NCI-H1092 treated with DMSO at 0.1 percent for 48 hours (cell line): ENCODE measurements at regions not wholly inside any gene's neighbourhood (a gene's known extent, or its start where the extent isn't known, plus 50 kb on each side); places are given as distances from the start of the nearest gene placed in this dataset.
"Not testable (repeated sequence)": the region's sequence is repeated elsewhere in the genome, so short reads cannot be mapped to it uniquely, and the experiment has no call there.

Source experiments
- DNase-seq: peaks from one replicate; lab custom pipeline; 2025; lab: John Stamatoyannopoulos, UW

DNA sequence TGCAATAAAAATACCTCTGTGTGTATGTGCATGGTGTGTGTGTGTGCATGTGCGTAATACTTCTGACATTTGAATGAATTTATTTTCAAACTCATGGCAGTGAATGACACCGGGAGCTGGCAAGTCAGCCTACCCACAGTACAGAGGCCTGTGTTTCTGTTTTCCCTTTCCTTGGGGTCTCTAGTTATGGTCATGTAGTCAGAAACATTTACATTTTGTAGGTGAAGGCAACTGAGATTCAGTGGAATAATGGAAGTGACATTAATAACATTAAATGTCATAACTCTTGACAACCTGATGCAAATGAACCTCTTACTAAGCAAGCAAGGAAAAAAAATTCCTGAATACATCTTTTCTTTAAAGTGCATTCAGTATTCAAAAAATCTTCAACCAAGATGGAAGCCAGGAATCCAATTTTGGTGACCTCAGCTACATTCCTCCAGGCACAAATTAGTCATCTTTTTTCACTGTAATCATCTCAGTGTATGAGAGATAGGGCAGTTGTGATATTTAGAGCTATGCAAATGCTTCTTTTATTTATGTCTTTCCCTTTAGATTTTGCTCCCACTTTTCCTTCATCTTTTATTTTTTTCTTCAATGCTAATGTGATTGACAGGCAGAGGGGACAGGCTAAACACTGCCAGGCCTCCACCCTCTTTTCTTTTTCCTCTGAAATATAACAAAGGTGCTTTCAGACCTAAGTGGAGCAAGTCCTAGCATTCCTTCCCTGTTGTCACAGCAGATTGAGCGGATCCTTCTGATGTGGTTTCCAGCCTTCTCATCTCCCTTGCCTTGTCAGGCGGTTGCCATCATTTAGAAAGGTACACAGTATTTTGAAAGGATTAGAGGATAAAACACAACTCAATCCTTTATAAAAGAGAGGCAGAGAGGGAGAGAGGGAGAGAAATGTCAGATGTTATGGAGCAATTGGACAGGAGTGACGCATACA is 569.8 kb upstream of the ADAMTS16 start:
- DNase-seq, result no peak

GRCh38 chr5:4571248-4571948 is 568.7 kb upstream of the ADAMTS16 start:
- no peak for DNase-seq

DNA sequence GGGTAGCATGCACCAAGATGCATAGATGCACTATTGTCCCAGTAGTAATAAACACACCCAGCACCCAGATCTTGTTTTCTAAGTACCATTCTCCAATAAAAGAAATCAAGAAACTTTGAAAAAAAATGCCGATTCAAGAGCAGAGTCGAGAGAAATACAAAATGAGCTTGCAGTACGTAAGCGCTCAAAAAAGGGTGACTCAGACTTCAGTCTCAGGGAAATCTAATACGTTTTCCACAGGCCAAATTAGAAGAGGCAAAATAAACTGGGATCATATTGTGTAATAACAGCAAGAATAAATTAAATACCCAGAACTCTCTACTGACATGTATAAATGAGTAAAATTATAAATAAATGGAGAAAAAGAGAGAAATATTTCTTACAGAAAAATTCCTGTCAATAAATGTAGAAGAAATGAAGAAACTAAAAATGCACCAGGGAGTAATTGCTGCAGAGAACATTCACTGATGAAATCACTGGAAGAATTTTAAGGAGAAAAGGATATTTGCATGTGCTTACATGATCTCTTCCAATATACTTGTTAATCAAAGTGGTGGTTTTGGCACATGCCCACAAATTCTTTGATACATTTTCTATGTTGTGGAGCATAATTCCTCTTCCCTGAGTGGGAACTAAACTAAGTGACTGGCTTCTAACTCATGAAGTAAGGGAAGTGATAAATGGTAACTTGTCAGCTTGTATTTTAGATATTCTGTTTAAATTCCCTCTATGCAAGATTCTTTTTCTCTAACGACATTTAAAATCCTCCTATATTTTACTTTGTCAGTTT is 567.6 kb upstream of the ADAMTS16 start:
- no peak for DNase-seq

GRCh38 chr5:4575608-4576007 is 564.5 kb upstream of the ADAMTS16 start:
- DNase-seq, result no peak

DNA sequence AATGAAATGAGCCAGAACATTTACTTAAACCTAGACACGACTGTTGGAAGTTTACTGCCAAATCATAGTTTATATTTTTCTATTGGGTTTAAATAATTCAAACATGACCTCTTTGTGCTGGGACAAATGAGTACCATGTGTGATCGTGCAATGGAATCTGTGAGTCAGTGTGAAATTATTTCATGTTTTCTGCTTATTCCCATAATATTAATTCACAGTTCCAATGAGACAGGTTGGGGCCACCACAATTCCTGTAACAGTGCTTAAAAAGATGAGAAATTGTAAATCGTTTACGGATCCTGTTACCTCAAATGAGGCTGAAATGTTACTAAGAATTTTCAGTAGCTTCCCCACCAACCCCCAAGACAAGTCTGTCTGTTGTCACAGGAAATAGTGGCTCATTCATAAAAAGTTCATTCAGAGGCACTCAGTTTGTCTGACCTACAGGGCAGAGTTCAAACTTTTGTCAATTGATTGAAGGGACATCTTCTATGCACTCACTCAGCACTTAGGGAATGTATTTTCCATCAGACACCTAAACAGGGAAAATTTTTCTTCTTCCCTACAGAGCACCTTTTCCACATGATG is 563.9 kb upstream of the ADAMTS16 start:
- DNase-seq, result no peak

- no peak for DNase-seq
Measured at GRCh38 chr5:4576908-4577307, 563.2 kb upstream of the ADAMTS16 start.

DNA sequence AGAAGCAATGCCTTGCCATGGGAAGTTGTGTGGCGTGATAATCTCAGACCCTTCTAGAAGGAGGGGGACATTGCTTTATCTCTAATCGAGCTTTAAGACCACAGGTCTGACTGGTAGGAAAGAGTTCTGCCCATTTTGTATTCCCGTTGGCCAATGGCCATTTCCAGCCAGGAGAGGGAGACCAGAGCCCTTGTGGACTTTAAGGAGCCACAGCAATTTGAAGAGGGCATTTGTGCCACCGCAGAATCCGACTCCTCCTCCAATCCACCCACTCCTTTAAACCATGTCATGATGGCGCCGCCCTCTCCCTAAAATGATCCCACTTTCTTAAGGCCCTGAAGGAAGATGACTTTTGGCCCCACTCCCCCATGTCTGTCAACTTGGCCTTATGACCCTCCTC is 560.5 kb upstream of the ADAMTS16 start:
- no peak for DNase-seq

GRCh38 chr5:4580772-4581171 is 559.4 kb upstream of the ADAMTS16 start:
- DNase-seq, result no peak

DNA sequence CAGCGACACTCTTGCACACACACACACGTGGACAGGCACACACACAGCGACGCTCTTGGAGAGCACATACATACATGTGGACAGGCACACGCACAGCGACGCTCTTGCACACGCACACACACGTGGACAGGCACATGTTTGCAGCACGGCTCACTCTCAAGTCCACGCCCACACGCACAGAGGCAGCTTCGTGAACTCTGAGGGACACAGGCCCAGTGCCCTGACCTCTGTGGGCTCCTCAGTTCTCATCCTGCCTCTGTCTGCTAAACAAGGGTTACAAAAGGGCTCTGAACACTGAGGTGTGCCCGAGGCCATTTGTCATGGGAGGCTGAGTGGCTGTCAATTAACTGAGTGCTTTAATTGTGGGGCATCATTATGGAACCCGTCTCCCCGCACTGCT is 558.8 kb upstream of the ADAMTS16 start:
- DNase-seq, result no peak

DNA sequence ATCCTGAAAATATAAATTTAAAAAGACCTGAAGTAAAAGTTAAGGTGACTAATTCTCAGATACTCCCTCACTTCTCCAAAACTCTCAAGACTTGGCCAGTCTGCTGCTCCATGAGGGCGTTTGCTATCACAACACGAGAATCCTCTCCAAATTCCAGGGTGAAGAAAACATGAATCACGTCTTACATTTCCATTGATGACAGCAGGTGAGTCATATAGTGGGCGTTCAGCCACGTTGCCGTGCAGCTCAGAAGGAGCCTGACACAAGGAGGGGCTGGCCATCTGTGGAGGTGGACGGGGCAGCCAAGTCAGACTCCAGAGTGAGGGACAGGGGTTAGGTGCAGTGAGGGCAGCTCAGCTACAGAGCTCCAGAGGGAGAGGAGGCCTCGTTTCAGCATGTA is 555.1 kb upstream of the ADAMTS16 start:
- DNase-seq, result no peak

- DNase-seq, result no peak
Measured at GRCh38 chr5:4613440-4613839, 526.7 kb upstream of the ADAMTS16 start.

GRCh38 chr5:4614088-4614487 is 526.0 kb upstream of the ADAMTS16 start:
- DNase-seq, result no peak

DNA sequence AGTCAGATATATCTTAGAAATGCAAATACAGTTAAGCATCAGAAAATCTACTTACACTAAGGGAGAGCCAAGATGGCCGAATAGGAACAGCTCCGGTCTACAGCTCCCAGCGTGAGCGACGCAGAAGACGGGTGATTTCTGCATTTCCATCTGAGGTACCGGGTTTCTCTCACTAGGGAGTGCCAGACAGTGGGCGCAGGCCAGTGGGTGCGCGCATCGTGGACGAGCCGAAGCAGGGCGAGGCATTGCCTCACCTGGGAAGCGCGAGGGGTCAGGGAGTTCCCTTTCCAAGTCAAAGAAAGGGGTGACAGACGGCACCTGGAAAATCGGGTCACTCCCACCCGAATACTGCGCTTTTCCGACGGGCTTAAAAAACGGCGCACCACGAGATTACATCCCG is 524.8 kb upstream of the ADAMTS16 start:
- DNase-seq, result not testable (repeated sequence)

- DNase-seq, result no peak
Measured at GRCh38 chr5:4625206-4625896, 514.8 kb upstream of the ADAMTS16 start.

DNA sequence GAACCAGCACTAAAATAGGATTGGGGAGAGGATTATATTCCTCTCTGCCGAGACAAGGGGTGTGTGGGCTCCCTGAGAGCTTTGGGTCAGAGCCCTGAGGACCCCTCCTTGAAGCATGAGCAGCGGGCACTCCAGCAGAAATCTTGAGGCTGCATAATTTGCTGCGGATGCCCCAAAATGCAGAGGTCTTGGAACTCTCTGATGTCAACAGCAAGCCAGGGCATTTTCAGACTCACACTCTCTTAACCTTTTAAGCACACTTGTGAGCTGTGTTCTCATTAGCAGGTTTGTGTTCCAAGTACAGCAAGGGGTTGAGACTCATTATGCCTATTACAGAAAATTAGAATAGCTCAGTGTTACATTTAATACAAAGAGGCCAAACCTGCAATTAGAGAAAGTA is 513.0 kb upstream of the ADAMTS16 start:
- no peak for DNase-seq

GRCh38 chr5:4627929-4628328 is 512.2 kb upstream of the ADAMTS16 start:
- DNase-seq, result no peak

DNA sequence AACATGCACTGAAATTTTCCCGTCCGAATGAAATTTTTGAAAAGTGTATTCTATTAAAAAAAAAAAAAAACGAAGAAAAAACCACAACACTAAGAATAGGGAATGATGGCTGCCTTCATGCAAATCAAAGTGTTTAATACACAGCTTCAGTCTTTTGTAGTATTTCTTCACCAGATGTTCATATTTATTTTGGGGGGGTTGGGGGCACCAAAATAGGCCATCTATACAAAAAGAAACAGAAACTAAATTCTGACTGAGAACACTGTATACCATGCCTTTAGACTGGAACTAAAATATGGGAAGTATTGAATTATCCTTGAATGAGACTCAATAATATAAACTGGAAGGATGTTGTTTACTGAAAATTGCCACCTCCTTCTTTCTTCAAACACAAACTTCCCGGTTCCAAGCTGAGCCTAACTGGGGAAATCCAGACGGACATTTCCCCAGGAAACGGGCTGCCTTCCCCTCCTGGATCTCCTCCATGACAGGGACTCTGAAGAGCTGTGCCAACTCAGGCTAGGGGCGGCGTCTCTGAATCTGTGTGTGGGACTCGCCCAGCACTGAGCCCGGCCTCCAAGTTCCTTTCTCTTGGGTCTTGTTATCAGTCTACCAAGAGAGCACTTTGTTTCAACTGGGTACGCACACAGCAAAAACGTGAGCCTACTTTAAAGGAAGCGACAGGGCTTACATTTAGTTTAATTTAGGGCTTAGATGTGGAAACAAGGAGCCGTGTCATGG is 511.3 kb upstream of the ADAMTS16 start:
- DNase-seq, result no peak

DNA sequence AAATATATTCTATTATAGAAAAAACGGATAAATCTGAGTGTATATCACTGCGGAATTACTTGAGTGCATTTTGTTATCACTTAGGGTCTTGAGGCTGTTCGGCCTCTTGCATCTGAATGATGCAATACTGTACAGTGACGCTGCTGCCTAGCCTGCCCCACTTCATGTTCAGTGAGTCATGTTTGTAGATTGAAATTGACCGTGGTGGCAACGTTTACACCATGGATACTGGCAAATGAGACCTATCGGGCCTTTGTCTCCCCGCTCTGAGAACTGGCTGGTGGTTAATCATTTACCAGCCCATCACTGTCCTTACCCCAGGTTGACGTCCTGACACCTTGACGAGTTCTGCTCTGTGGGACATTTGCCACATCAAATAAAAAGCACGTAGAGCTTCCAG is 510.1 kb upstream of the ADAMTS16 start:
- no peak for DNase-seq

GRCh38 chr5:4634342-4634741 is 505.8 kb upstream of the ADAMTS16 start:
- no peak for DNase-seq

GRCh38 chr5:4636378-4636777 is 503.8 kb upstream of the ADAMTS16 start:
- no peak for DNase-seq

DNA sequence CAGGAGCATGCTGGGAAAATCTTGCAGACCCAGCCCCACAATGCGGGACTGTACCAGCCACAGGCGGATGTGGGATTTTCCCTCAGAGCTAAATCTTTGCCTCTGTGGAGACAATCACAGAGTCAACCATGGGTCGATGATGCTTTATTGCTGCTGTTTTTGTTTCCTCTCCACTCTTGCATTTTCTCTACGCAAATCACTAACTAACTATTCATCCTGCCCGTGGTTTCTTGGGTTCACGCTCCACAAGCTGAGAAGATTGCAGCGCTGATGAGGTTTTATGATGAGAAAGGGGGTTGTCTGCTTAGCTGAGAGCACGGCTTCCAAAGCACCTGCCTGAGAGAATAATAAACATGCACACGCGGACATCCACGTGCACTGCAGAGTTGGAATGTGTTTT is 500.2 kb upstream of the ADAMTS16 start:
- no peak for DNase-seq
